ENCODE measurements at regions not wholly inside any gene's neighbourhood (a gene's known extent, or its start where the extent isn't known, plus 50 kb on each side); places are given as distances from the start of the nearest gene placed in this dataset.

DNA sequence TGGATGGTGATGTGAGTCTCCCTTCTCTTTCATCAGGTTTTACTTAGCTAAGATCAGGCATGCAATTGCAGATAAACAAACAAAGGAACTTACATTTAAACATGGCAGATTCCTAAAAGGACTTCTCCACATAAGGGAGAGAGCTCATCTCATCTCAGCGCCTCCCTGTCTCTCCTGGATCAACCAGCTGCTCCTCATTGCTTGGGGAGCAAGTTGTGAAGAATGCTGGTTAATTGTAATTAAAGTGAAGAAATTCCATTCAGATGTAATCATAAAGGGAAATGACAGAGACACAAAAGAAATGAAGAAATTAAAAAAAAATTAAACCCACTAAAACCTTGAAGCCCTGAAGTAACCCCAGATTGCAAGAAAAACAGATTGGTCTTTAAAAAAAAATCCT lies 104.4 kb upstream of the DIO2 start:
- TF ChIP-seq, protein P1, sequence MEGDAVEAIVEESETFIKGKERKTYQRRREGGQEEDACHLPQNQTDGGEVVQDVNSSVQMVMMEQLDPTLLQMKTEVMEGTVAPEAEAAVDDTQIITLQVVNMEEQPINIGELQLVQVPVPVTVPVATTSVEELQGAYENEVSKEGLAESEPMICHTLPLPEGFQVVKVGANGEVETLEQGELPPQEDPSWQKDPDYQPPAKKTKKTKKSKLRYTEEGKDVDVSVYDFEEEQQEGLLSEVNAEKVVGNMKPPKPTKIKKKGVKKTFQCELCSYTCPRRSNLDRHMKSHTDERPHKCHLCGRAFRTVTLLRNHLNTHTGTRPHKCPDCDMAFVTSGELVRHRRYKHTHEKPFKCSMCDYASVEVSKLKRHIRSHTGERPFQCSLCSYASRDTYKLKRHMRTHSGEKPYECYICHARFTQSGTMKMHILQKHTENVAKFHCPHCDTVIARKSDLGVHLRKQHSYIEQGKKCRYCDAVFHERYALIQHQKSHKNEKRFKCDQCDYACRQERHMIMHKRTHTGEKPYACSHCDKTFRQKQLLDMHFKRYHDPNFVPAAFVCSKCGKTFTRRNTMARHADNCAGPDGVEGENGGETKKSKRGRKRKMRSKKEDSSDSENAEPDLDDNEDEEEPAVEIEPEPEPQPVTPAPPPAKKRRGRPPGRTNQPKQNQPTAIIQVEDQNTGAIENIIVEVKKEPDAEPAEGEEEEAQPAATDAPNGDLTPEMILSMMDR (IDR thresholded peaks at IDR 0.05; ENCODE audit: low read length): no peak
- TF ChIP-seq EZH2 (optimal IDR thresholded peaks at IDR 0.05; ENCODE audit: low read depth, low read length) (no peak), EZH2phosphoT487 (IDR thresholded peaks at IDR 0.05; ENCODE audit: low read length) (no peak)
